Ovary (tissue), 7 donors: ENCODE measurements at regions not wholly inside any gene's neighbourhood (a gene's known extent, or its start where the extent isn't known, plus 50 kb on each side); places are given as distances from the start of the nearest gene placed in this dataset.

Experiments
- DNase-seq, 5 donors: peaks; one replicate each; pipeline ENCODE4 v3.0.0-alpha.2; 2019 to 2020
- H3K27ac ChIP-seq, 2 donors: fragments of 200-600 bp; one replicate each; pipeline versions ENCODE4 v1.5.1 to v1.8.0; 2019 to 2022
- H3K27me3 ChIP-seq: fragments of 200-600 bp; one replicate; pipeline ENCODE4 v1.8.0; 2022
- H3K36me3 ChIP-seq: fragments of 200-600 bp; sonication (generic); one replicate; pipeline ENCODE4 v1.5.1; 2019
- H3K4me1 ChIP-seq: one replicate; pipeline ENCODE4 v1.8.1; 2013; ENCODE audit warnings: mild to moderate bottlenecking, moderate library complexity; ENCODE audit not compliant: insufficient read depth
- H3K4me3 ChIP-seq: fragments of 200-600 bp; sonication (generic); one replicate; pipeline ENCODE4 v1.5.1; 2017
- H3K9me3 ChIP-seq, 2 donors: fragments of 200-600 bp in 1 of 2; sonication (generic) in 1 of 2; one replicate each; pipeline versions ENCODE4 v1.5.1 to v1.8.1; 2013 to 2019; ENCODE audit warnings: mild to moderate bottlenecking in 1 of 2, moderate library complexity in 1 of 2
- CTCF ChIP-seq, 3 donors: fragments of 450-650 bp in 2 of 3; fragments of 200-600 bp in 1 of 3; IDR thresholded peaks; one replicate each; pipeline versions ENCODE4 v1.5.1 to v1.8.0; 2016 to 2022; ENCODE audit warnings: antibody characterized with exemption in 3 of 3, mild to moderate bottlenecking in 1 of 3
- EP300 ChIP-seq: sonication (generic); formaldehyde crosslinking; IDR thresholded peaks from one replicate; pipeline ENCODE4 v1.6.1; 2017; ENCODE audit warnings: antibody characterized with exemption
- POLR2A ChIP-seq: fragments of 450-650 bp; IDR thresholded peaks from one replicate; pipeline ENCODE4 v1.6.1; 2017; ENCODE audit warnings: antibody characterized with exemption, mild to moderate bottlenecking, moderate library complexity
- WGBS, 3 donors: extraction: QIAGEN DNeasy Blood & Tissue Kit in 1 of 3; methylation state at CpG; one replicate each; pipeline versions ENCODE4 v1.1.5 to v1.1.7; 2013 to 2017; 5-methylcytosine and 5-hydroxymethylcytosine counted together
- intact Hi-C, 4 donors: fragments of 100-400 bp; cut with DNase I; formaldehyde crosslinking; loops; one replicate each; pipeline versions ENCODE4 v1.11.0 to v1.15.1; 2022 to 2023
- donor health status: DM: no; HTN: no; CAD: no; lungs with moderate emphysema.
- donor health status: DM: no; HTN: no; CAD: no.
- donor health status: Bipolar disorder and iron deficiency.
- donor health status: DM: no; HTN: no; CAD: no.
- donor health status: DM: yes; HTN: yes; CAD: no.

- Histone ChIP-seq H3K4me1 (no peaks in the 10 kb centered on the region), H3K9me3 (no peaks in the 10 kb centered on the region), H3K27me3 (no peaks in the 10 kb centered on the region), H3K27ac (no peak overlapping the region), H3K36me3 (no peaks in the 10 kb centered on the region), H3K4me3 (no peak overlapping the region)
- intact Hi-C loops = no loop called here
- no peak for TF ChIP-seq CTCF (IDR thresholded peaks at IDR 0.05)
- TF ChIP-seq POLR2A = no peak
- TF ChIP-seq EP300 = no peak
- WGBS, 3 donors = 42 to 53% (median 46%) methylated on average over 14 of the region's 14 CpGs
- DNase-seq = peak in 1 of 5 donors; percentile 18
Measured at GRCh38 chr11:71086687-71087258, 165.6 kb downstream of the SHANK2 start.

GRCh38 chr11:71084306-71085012 lies 167.9 kb downstream of the SHANK2 start:
- DNase-seq = no peak
- intact Hi-C loops = no loop called here
- H3K4me3 ChIP-seq = no peak overlapping the region
- no peaks in the 10 kb centered on the region for H3K4me1 ChIP-seq
- no peaks in the 10 kb centered on the region for H3K9me3 ChIP-seq
- TF ChIP-seq EP300 (no peak), CTCF (IDR thresholded peaks at IDR 0.05) (no peak), POLR2A (no peak)
- H3K27me3 ChIP-seq = no peaks in the 10 kb centered on the region
- H3K27ac ChIP-seq = no peak overlapping the region
- 81 to 87% (median 83%) methylated on average over 9 of the region's 9 CpGs for WGBS, 3 donors
- H3K36me3 ChIP-seq = no peaks in the 10 kb centered on the region

- 80 to 84% (median 82%) methylated on average over 4 of the region's 4 CpGs for WGBS, 3 donors
- Histone ChIP-seq H3K27ac (no peak overlapping the region), H3K9me3 (no peaks in the 10 kb centered on the region), H3K27me3 (no peaks in the 10 kb centered on the region), H3K4me1 (no peaks in the 10 kb centered on the region), H3K36me3 (no peaks in the 10 kb centered on the region), H3K4me3 (no peak overlapping the region)
- intact Hi-C loops = no loop called here
- DNase-seq = no peak
- TF ChIP-seq EP300 = no peak
- TF ChIP-seq CTCF (IDR thresholded peaks at IDR 0.05) = no peak
- TF ChIP-seq POLR2A = no peak
Measured at GRCh38 chr11:71083105-71083504, 169.3 kb downstream of the SHANK2 start.

- H3K4me1 ChIP-seq = no peaks in the 10 kb centered on the region
- H3K36me3 ChIP-seq = no peaks in the 10 kb centered on the region
- no peak for DNase-seq
- no peaks in the 10 kb centered on the region for H3K27me3 ChIP-seq
- no peak overlapping the region for H3K27ac ChIP-seq
- no peaks in the 10 kb centered on the region for H3K9me3 ChIP-seq
- TF ChIP-seq CTCF (IDR thresholded peaks at IDR 0.05) = no peak
- TF ChIP-seq POLR2A = no peak
- no peak for TF ChIP-seq EP300
- intact Hi-C loops = no loop called here
- no peak overlapping the region for H3K4me3 ChIP-seq
- 66 to 70% (median 68%) methylated on average over 9 of the region's 9 CpGs for WGBS, 3 donors
Measured at GRCh38 chr11:71082454-71082853, 169.9 kb downstream of the SHANK2 start.
